HAP-1 (cell line): ENCODE measurements at regions not wholly inside any gene's neighbourhood (a gene's known extent, or its start where the extent isn't known, plus 50 kb on each side); places are given as distances from the start of the nearest gene placed in this dataset.
A peak's percentile ranks its signal among the peaks of the same experiment; 100 is the strongest.

ENCODE experiments used
- DNase-seq, 2 experiments: peaks; one replicate each; pipeline ENCODE4 v3.0.0-alpha.2; 2016 to 2020; ENCODE audit warnings: low spot score in 2 of 2
- H3K27me3 ChIP-seq: fragments of 250-450 bp; sonication (Bioruptor Pico); 2 replicates; pipeline ENCODE4 v1.5.1; 2020; ENCODE audit warnings: low read depth, mild to moderate bottlenecking, moderate library complexity
- H3K36me3 ChIP-seq: fragments of 250-450 bp; sonication (Bioruptor Pico); replicated peaks from 2 replicates; pipeline ENCODE4 v1.5.1; 2020; ENCODE audit warnings: mild to moderate bottlenecking
- H3K4me1 ChIP-seq: fragments of 250-450 bp; sonication (Bioruptor Pico); 2 replicates; pipeline ENCODE4 v1.5.1; 2020; ENCODE audit warnings: mild to moderate bottlenecking
- H3K4me3 ChIP-seq: fragments of 250-450 bp; sonication (Bioruptor Pico); 2 replicates; pipeline ENCODE4 v1.5.1; 2020; ENCODE audit warnings: mild to moderate bottlenecking, moderate library complexity
- H3K9me3 ChIP-seq: fragments of 250-450 bp; sonication (Bioruptor Pico); 2 replicates; pipeline ENCODE4 v1.5.1; 2020; ENCODE audit warnings: mild to moderate bottlenecking, moderate library complexity
- in situ Hi-C: fragments of 300-500 bp; cut with MboI; formaldehyde crosslinking; loops from 3 replicates; pipeline ENCODE4 v1.14.3; 2020; ENCODE audit warnings: low sequenced_read_pairs, inconsistent platforms, mixed read lengths

GRCh38 chr14:71405676-71406075, 498.4 kb downstream of the PCNX1 start:
- Histone ChIP-seq H3K27me3 (no peaks in the 10 kb centered on the region), H3K36me3 (no peaks in the 10 kb centered on the region), H3K9me3 (no peaks in the 10 kb centered on the region), H3K4me3 (no peak overlapping the region), H3K4me1 (no peaks in the 10 kb centered on the region)
- no peak for DNase-seq
- in situ Hi-C loops, result no loop called here

GRCh38 chr14:71408362-71409030, 501.2 kb downstream of the PCNX1 start:
- in situ Hi-C loops, result no loop called here
- Histone ChIP-seq H3K4me1 (no peaks in the 10 kb centered on the region), H3K9me3 (no peaks in the 10 kb centered on the region), H3K27me3 (no peaks in the 10 kb centered on the region), H3K36me3 (no peaks in the 10 kb centered on the region), H3K4me3 (no peak overlapping the region)
- no peak for DNase-seq

GRCh38 chr14:71410578-71411284, 503.5 kb downstream of the PCNX1 start:
- in situ Hi-C loops, result no loop called here
- peaks cover 11% of the 10 kb centered on the region for H3K4me1 ChIP-seq
- H3K4me3 ChIP-seq, result no peak overlapping the region
- H3K36me3 ChIP-seq, result no peaks in the 10 kb centered on the region
- no peaks in the 10 kb centered on the region for H3K27me3 ChIP-seq
- H3K9me3 ChIP-seq, result no peaks in the 10 kb centered on the region
- DNase-seq, result no peak

GRCh38 chr14:71411285-71411595, 504.0 kb downstream of the PCNX1 start:
- Histone ChIP-seq H3K4me3 (no peak overlapping the region), H3K36me3 (no peaks in the 10 kb centered on the region), H3K27me3 (no peaks in the 10 kb centered on the region), H3K9me3 (no peaks in the 10 kb centered on the region), H3K4me1 (peaks cover 11% of the 10 kb centered on the region)
- in situ Hi-C loops, result no loop called here
- no peak for DNase-seq

- Histone ChIP-seq H3K27me3 (no peaks in the 10 kb centered on the region), H3K4me3 (no peak overlapping the region), H3K9me3 (no peaks in the 10 kb centered on the region), H3K4me1 (peaks cover 11% of the 10 kb centered on the region), H3K36me3 (no peaks in the 10 kb centered on the region)
- in situ Hi-C loops, result no loop called here
- no peak for DNase-seq
These were observed 504.5 kb downstream of the PCNX1 start for GRCh38 chr14:71411738-71412137.

GRCh38 chr14:71414631-71415403, 507.6 kb downstream of the PCNX1 start:
- in situ Hi-C loops, result no loop called here
- peak in 1 of 2 experiments; percentile 50 for DNase-seq
- Histone ChIP-seq H3K36me3 (no peaks in the 10 kb centered on the region), H3K9me3 (no peaks in the 10 kb centered on the region), H3K27me3 (no peaks in the 10 kb centered on the region), H3K4me3 (no peak overlapping the region), H3K4me1 (peaks cover 11% of the 10 kb centered on the region)

GRCh38 chr14:71415404-71415690, 508.1 kb downstream of the PCNX1 start:
- no peaks in the 10 kb centered on the region for H3K36me3 ChIP-seq
- peaks cover 11% of the 10 kb centered on the region for H3K4me1 ChIP-seq
- in situ Hi-C loops, result no loop called here
- H3K9me3 ChIP-seq, result no peaks in the 10 kb centered on the region
- no peak for DNase-seq
- no peak overlapping the region for H3K4me3 ChIP-seq
- H3K27me3 ChIP-seq, result no peaks in the 10 kb centered on the region

- H3K4me1 ChIP-seq, result peaks cover 11% of the 10 kb centered on the region
- no peak overlapping the region for H3K4me3 ChIP-seq
- in situ Hi-C loops, result no loop called here
- H3K27me3 ChIP-seq, result no peaks in the 10 kb centered on the region
- H3K36me3 ChIP-seq, result no peaks in the 10 kb centered on the region
- no peaks in the 10 kb centered on the region for H3K9me3 ChIP-seq
- DNase-seq, result no peak
These were observed 509.1 kb downstream of the PCNX1 start for GRCh38 chr14:71416392-71416791.

GRCh38 chr14:71418532-71419245, 511.4 kb downstream of the PCNX1 start:
- no peaks in the 10 kb centered on the region for H3K27me3 ChIP-seq
- no peak for DNase-seq
- H3K9me3 ChIP-seq, result no peaks in the 10 kb centered on the region
- H3K36me3 ChIP-seq, result no peaks in the 10 kb centered on the region
- H3K4me1 ChIP-seq, result peaks cover 11% of the 10 kb centered on the region
- in situ Hi-C loops, result no loop called here
- H3K4me3 ChIP-seq, result no peak overlapping the region

GRCh38 chr14:71423481-71423880, 508.7 kb upstream of the RGS6 start:
- no peaks in the 10 kb centered on the region for H3K9me3 ChIP-seq
- no peaks in the 10 kb centered on the region for H3K36me3 ChIP-seq
- H3K4me1 ChIP-seq, result no peaks in the 10 kb centered on the region
- H3K27me3 ChIP-seq, result no peaks in the 10 kb centered on the region
- no peak for DNase-seq
- no peak overlapping the region for H3K4me3 ChIP-seq
- in situ Hi-C loops, result no loop called here

- no peaks in the 10 kb centered on the region for H3K4me1 ChIP-seq
- no peaks in the 10 kb centered on the region for H3K36me3 ChIP-seq
- H3K9me3 ChIP-seq, result no peaks in the 10 kb centered on the region
- no peak for DNase-seq
- in situ Hi-C loops, result no loop called here
- no peak overlapping the region for H3K4me3 ChIP-seq
- H3K27me3 ChIP-seq, result no peaks in the 10 kb centered on the region
These were observed 507.3 kb upstream of the RGS6 start for GRCh38 chr14:71424941-71425340.

GRCh38 chr14:71426001-71426400, 506.2 kb upstream of the RGS6 start:
- no peak overlapping the region for H3K4me3 ChIP-seq
- peaks cover 6% of the 10 kb centered on the region for H3K4me1 ChIP-seq
- in situ Hi-C loops, result no loop called here
- H3K27me3 ChIP-seq, result no peaks in the 10 kb centered on the region
- no peaks in the 10 kb centered on the region for H3K9me3 ChIP-seq
- no peak for DNase-seq
- H3K36me3 ChIP-seq, result no peaks in the 10 kb centered on the region

- DNase-seq, result no peak
- in situ Hi-C loops, result no loop called here
- Histone ChIP-seq H3K9me3 (no peaks in the 10 kb centered on the region), H3K4me3 (no peak overlapping the region), H3K27me3 (no peaks in the 10 kb centered on the region), H3K4me1 (peaks cover 23% of the 10 kb centered on the region), H3K36me3 (no peaks in the 10 kb centered on the region)
These were observed 502.3 kb upstream of the RGS6 start for GRCh38 chr14:71429902-71430301.

GRCh38 chr14:71430321-71430677, 501.9 kb upstream of the RGS6 start:
- Histone ChIP-seq H3K4me3 (no peak overlapping the region), H3K36me3 (no peaks in the 10 kb centered on the region), H3K9me3 (no peaks in the 10 kb centered on the region), H3K4me1 (peaks cover 23% of the 10 kb centered on the region), H3K27me3 (no peaks in the 10 kb centered on the region)
- no peak for DNase-seq
- in situ Hi-C loops, result no loop called here
